ENCODE measurements at regions not wholly inside any gene's neighbourhood (a gene's known extent, or its start where the extent isn't known, plus 50 kb on each side); places are given as distances from the start of the nearest gene placed in this dataset.

DNA sequence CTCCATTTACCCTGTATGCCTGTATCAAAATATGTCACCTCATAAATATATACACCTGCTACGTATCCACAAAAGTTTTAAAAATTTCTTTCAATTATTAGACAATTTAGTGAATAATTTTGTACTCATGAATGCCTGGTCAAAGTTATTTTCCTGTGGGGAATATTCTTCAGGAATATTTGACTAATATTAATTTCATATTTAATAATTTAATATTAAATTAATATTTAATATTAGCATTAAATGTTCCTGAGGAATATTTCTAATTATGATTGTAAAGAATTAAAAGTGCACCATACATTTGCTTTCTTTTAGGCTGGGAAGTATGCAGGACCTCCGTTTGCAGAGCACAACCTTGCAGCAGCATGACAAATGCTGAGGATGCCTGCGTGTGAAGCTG, 422.7 kb downstream of the C3orf38 start:
- no peak for DNase-seq
- 73 to 79% methylated on average over 3 of the region's 3 CpGs for WGBS, 2 donors (ENCODE audit: low coverage in 1 of 2)
- H3K27ac ChIP-seq = no peak overlapping the region
- no peak for TF ChIP-seq POLR2A (IDR thresholded peaks at IDR 0.05)
- no peak for TF ChIP-seq EP300 (IDR thresholded peaks at IDR 0.05; ENCODE audit: low read depth)
- TF ChIP-seq POLR2AphosphoS5 (IDR thresholded peaks at IDR 0.05) = no peak
- no peak for TF ChIP-seq CTCF (IDR thresholded peaks at IDR 0.05)
- H3K36me3 ChIP-seq = no peaks in the 10 kb centered on the region
- H3K4me3 ChIP-seq = no peak overlapping the region
- no peaks in the 10 kb centered on the region for H3K4me1 ChIP-seq
- H3K27me3 ChIP-seq = no peaks in the 10 kb centered on the region
- intact Hi-C loops (cut with DNase I; ENCODE audit: low total_unique reads) (no loop called here), in situ Hi-C loops (cut with MboI; ENCODE audit: low pct_ligation_motif_present in 1 of 4, low pct_unique_long_range_greater_than_20kb in 1 of 4, low sequenced_read_pairs in 3 of 4) (no loop called here)
- H3K9me3 ChIP-seq = peaks cover 0 to 6% of the 10 kb centered on the region in 2 donors

GRCh38 chr3:88573472-88573871, 423.7 kb downstream of the C3orf38 start:
- in situ Hi-C loops (cut with MboI; ENCODE audit: low pct_ligation_motif_present in 1 of 4, low pct_unique_long_range_greater_than_20kb in 1 of 4, low sequenced_read_pairs in 3 of 4) = no loop called here
- 73 to 79% methylated on average over 3 to 4 of the region's 4 CpGs for WGBS, 2 donors (ENCODE audit: low coverage in 1 of 2)
- H3K27ac ChIP-seq = no peak overlapping the region
- intact Hi-C loops (cut with DNase I; ENCODE audit: low total_unique reads) = no loop called here
- H3K4me1 ChIP-seq = no peaks in the 10 kb centered on the region
- H3K36me3 ChIP-seq = no peaks in the 10 kb centered on the region
- no peak for TF ChIP-seq CTCF (IDR thresholded peaks at IDR 0.05)
- TF ChIP-seq POLR2AphosphoS5 (IDR thresholded peaks at IDR 0.05) = no peak
- no peak for TF ChIP-seq EP300 (IDR thresholded peaks at IDR 0.05; ENCODE audit: low read depth)
- TF ChIP-seq POLR2A (IDR thresholded peaks at IDR 0.05) = no peak
- no peak overlapping the region for H3K4me3 ChIP-seq
- DNase-seq = no peak
- peaks cover 0 to 6% of the 10 kb centered on the region in 2 donors for H3K9me3 ChIP-seq
- no peaks in the 10 kb centered on the region for H3K27me3 ChIP-seq

DNA sequence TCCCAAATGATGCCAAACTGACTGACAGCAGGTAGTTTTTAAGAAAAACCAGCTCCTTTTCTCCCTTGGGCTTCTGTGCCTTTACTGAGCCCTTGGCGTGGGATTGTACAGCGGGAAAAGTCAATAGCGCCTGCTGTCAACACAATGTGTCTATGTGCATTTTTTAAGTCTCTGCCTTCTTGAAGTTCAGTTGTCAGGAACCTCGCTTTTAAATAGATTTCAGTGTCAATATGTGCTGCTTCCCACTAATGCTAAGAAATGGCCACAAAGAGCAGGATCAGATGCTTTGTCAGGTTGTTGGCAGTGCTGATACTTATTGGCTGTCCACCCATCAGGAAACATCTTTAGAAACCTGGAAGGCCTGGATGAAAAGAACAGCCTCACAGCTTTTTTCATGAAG, 424.4 kb downstream of the C3orf38 start:
- H3K4me3 ChIP-seq = no peak overlapping the region
- no peaks in the 10 kb centered on the region for H3K4me1 ChIP-seq
- WGBS, 2 donors (ENCODE audit: low coverage in 1 of 2) = 95 to 96% methylated on average over 3 to 4 of the region's 4 CpGs
- TF ChIP-seq CTCF (IDR thresholded peaks at IDR 0.05) (no peak), EP300 (IDR thresholded peaks at IDR 0.05; ENCODE audit: low read depth) (no peak), POLR2A (IDR thresholded peaks at IDR 0.05) (no peak), POLR2AphosphoS5 (IDR thresholded peaks at IDR 0.05) (no peak)
- no peaks in the 10 kb centered on the region for H3K36me3 ChIP-seq
- in situ Hi-C loops (cut with MboI; ENCODE audit: low pct_ligation_motif_present in 1 of 4, low pct_unique_long_range_greater_than_20kb in 1 of 4, low sequenced_read_pairs in 3 of 4) (no loop called here), intact Hi-C loops (cut with DNase I; ENCODE audit: low total_unique reads) (no loop called here)
- no peak for DNase-seq
- H3K27ac ChIP-seq = no peak overlapping the region
- no peaks in the 10 kb centered on the region for H3K27me3 ChIP-seq
- H3K9me3 ChIP-seq = peaks cover 0 to 6% of the 10 kb centered on the region in 2 donors

- H3K4me1 ChIP-seq = no peaks in the 10 kb centered on the region
- H3K27me3 ChIP-seq = no peaks in the 10 kb centered on the region
- no peak for DNase-seq
- WGBS, 2 donors (ENCODE audit: low coverage in 1 of 2) = 73 to 86% methylated on average over 3 of the region's 3 CpGs
- H3K9me3 ChIP-seq = no peaks in the 10 kb centered on the region
- H3K27ac ChIP-seq = no peak overlapping the region
- H3K4me3 ChIP-seq = no peak overlapping the region
- H3K36me3 ChIP-seq = no peaks in the 10 kb centered on the region
- TF ChIP-seq CTCF (IDR thresholded peaks at IDR 0.05) = no peak
- TF ChIP-seq POLR2A (IDR thresholded peaks at IDR 0.05) = no peak
- TF ChIP-seq POLR2AphosphoS5 (IDR thresholded peaks at IDR 0.05) = no peak
- no peak for TF ChIP-seq EP300 (IDR thresholded peaks at IDR 0.05; ENCODE audit: low read depth)
- intact Hi-C loops (cut with DNase I; ENCODE audit: low total_unique reads) = no loop called here
- in situ Hi-C loops (cut with MboI; ENCODE audit: low pct_ligation_motif_present in 1 of 4, low pct_unique_long_range_greater_than_20kb in 1 of 4, low sequenced_read_pairs in 3 of 4) = no loop called here
Measured at GRCh38 chr3:88584451-88584850, 434.7 kb downstream of the C3orf38 start.

All from transverse colon (tissue), 4 donors.